ENCODE measurements at regions not wholly inside any gene's neighbourhood (a gene's known extent, or its start where the extent isn't known, plus 50 kb on each side); places are given as distances from the start of the nearest gene placed in this dataset.
A peak's percentile ranks its signal among the peaks of the same experiment; 100 is the strongest.
"Not testable (repeated sequence)": the region's sequence is repeated elsewhere in the genome, so short reads cannot be mapped to it uniquely, and the experiment has no call there.

DNA sequence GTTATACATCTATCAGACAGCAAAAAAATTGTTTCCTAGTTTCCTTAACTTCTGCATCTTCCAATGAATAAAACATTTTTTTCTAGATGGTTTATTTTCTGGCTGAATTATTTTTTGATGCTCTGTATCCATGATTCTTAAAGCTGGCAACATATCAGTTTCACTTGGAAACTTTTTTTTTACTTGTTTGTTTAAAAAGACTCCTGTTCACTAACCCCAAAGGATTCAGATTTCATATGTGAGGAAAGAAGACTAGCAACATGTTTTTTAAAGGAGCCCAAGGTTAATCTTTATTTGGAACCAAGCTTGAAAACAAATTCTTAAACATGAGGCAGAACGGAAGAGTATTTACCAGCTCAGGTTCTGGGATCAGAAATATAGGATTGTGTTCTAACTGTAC is 632.3 kb downstream of the SLITRK6 start:
- Histone ChIP-seq H3K4me1 (replicated peaks) (no peaks in the 10 kb centered on the region), H3K27me3 (replicated peaks) (no peaks in the 10 kb centered on the region), H3K9me3 (replicated peaks) (peaks cover 8% of the 10 kb centered on the region; the same call in 1 of the 2 replicates), H3K4me3 (no peak overlapping the region), H3K36me3 (no peaks in the 10 kb centered on the region), H3K27ac (no peak overlapping the region)
- no peak for DNase-seq (ENCODE audit: low read depth in 1 of 2, low spot score in 2 of 2)

DNA sequence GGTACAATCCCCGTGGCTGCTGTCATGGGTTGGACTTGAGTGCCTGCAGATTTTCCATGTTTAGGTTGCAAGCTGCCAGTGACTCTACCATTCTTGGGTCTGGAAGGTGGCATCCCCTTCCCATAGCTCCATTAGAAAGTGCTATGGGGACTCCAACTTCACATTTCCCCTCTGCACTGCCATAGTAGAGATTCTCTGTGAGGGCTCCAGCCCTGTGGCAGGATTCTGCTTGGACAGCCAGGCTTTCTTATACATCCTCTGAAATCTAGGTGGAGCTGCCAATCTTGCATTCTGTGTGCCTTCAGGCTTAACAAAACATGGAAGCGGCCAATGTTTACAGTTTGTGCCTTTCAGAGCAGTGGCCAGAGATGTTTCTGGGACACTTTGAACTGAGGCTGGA is 636.2 kb downstream of the SLITRK6 start:
- no peaks in the 10 kb centered on the region for H3K36me3 ChIP-seq
- H3K27me3 ChIP-seq (replicated peaks), result no peaks in the 10 kb centered on the region
- H3K4me3 ChIP-seq, result no peak overlapping the region
- H3K9me3 ChIP-seq (replicated peaks), result peaks cover 8% of the 10 kb centered on the region; the same call in 1 of the 2 replicates
- H3K4me1 ChIP-seq (replicated peaks), result no peaks in the 10 kb centered on the region
- H3K27ac ChIP-seq, result no peak overlapping the region
- no peak for DNase-seq (ENCODE audit: low read depth in 1 of 2, low spot score in 2 of 2)

DNA sequence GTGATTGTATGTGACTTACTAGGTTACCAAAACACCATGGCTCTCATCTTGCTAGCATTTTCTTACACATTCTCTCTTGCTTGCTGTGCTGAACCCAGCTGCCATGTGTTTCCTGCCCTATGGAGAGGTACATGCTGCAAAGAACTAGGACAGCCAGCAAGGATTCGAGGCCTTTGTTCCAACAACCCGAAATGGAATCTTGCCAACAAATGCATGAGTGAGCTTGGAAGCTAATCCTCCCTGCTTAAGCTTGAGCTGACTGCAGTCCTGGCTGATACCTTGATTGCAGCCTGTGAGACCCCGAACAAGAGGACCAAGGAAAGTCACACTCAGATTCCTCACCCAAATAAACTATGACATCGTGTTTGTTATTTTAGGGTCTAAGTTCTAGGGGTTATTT is 651.2 kb downstream of the SLITRK6 start:
- no peak overlapping the region for H3K27ac ChIP-seq
- no peaks in the 10 kb centered on the region for H3K36me3 ChIP-seq
- no peak for DNase-seq (ENCODE audit: low read depth in 1 of 2, low spot score in 2 of 2)
- no peaks in the 10 kb centered on the region; the same call in 1 of the 2 replicates for H3K27me3 ChIP-seq (replicated peaks)
- H3K4me1 ChIP-seq (replicated peaks), result no peaks in the 10 kb centered on the region
- H3K4me3 ChIP-seq, result no peak overlapping the region
- H3K9me3 ChIP-seq (replicated peaks), result no peaks in the 10 kb centered on the region

DNA sequence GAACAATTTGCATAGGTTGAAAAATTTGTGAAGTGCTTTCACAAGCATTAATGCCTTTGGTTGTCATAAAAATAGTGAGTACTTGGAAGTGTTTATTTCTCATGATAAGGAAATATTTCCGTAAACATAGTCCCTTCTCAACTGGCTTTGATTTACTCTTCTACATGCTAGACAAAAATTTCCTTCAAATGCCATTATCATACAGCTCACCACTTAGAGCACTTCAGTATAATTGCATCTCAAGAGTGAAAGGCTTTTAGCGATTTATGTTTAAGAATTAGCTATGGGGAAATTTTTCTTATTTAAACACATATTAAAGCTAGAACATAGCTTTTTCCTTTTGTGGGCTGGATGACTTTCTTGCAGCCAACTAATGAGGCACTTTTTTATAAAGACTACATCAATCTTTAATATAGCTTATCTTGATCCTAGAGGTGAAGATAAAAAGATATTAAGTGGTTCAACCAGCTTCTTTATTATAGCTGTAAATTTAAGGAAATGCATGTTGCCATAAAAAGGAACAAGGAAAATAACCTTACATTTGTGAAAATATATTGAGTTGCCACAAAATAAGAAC is 656.8 kb downstream of the SLITRK6 start:
- Histone ChIP-seq H3K36me3 (no peaks in the 10 kb centered on the region), H3K27ac (no peak overlapping the region), H3K4me3 (no peak overlapping the region), H3K27me3 (replicated peaks) (no peaks in the 10 kb centered on the region), H3K4me1 (replicated peaks) (no peaks in the 10 kb centered on the region), H3K9me3 (replicated peaks) (no peaks in the 10 kb centered on the region)
- no peak for DNase-seq (ENCODE audit: low read depth in 1 of 2, low spot score in 2 of 2)

DNA sequence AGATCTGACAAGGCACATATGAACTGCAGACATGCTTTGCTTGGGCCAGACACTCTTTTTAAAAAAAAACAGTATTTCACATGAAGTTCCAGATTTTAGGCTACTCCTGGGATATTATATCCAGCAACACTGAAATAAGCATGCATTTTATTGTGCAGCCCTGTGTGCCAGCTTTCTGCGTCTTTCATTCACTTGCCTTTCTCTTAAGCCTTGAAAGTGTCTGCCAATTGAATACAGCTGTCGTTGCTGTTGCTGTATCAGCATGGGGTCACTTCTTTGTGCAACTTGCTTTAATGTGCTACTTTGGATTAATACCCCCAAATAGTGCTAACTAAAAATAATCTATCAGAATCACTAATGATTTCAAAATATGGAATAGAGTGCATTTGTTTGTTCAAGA is 657.8 kb downstream of the SLITRK6 start:
- H3K36me3 ChIP-seq, result no peaks in the 10 kb centered on the region
- no peak overlapping the region for H3K27ac ChIP-seq
- no peaks in the 10 kb centered on the region for H3K4me1 ChIP-seq (replicated peaks)
- no peaks in the 10 kb centered on the region for H3K9me3 ChIP-seq (replicated peaks)
- DNase-seq (ENCODE audit: low read depth in 1 of 2, low spot score in 2 of 2), result no peak
- H3K4me3 ChIP-seq, result no peak overlapping the region
- H3K27me3 ChIP-seq (replicated peaks), result no peaks in the 10 kb centered on the region

DNA sequence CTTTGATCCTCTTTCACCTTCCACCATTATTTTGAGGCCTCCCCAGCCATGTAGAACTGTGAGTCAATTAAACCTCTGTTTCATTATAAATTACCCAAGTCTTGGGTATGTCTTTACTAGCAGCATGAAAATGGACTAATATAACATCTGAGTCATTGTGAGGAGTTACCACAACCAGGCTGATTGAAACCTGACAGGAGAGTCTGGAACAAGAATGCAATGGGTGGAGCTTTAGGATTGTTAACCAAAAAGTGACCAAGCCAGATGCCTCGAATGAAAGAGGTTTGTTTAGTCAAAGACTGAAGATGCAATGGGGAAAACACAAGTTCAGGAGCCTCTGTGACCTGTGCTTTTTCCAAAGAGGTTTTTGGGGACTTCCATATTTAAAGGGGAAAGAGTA is 659.0 kb downstream of the SLITRK6 start:
- Histone ChIP-seq H3K4me1 (replicated peaks) (no peaks in the 10 kb centered on the region), H3K27ac (no peak overlapping the region), H3K4me3 (no peak overlapping the region), H3K36me3 (no peaks in the 10 kb centered on the region), H3K9me3 (replicated peaks) (no peaks in the 10 kb centered on the region), H3K27me3 (replicated peaks) (no peaks in the 10 kb centered on the region)
- DNase-seq (ENCODE audit: low read depth in 1 of 2, low spot score in 2 of 2), result no peak

DNA sequence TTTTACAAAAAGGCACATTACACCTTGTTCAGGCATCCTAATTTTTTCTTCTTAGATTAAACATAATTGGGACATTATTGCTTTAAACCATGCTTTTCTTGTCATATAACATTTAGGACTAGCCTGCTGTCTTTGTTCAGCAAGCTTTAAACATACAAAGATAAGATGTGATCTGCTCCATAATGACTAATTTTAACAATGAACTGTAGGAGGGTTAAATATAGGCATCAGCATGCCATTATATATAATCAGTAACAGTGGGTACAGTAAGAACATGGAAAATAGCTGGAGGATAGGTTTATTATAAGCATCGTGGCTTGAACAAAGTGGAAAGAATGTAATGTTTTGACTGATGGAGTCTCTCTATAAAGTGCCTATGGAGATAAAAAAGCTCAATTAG is 661.7 kb downstream of the SLITRK6 start:
- Histone ChIP-seq H3K27me3 (replicated peaks) (no peaks in the 10 kb centered on the region), H3K9me3 (replicated peaks) (no peaks in the 10 kb centered on the region), H3K36me3 (no peaks in the 10 kb centered on the region), H3K4me3 (no peak overlapping the region), H3K27ac (no peak overlapping the region), H3K4me1 (replicated peaks) (no peaks in the 10 kb centered on the region)
- DNase-seq (ENCODE audit: low read depth in 1 of 2, low spot score in 2 of 2), result no peak

DNA sequence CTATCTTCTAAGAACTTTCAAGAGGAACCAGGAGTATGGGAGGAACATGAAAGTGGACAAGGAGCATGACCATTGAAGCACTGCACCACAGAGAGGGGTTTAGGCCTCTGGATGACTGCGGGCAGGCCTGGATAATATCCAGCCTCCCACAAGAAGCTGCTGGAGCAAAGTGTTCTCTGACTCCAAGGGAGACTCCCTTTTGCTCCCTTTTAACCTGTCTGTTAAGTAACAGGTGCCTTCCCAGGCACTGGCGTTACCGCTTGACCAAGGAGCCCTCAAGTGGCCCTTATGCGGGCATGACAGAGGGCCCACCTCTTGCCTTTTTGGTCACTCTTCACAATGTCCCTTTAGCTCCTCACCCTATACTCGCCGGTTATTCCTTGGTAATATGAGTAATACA is 666.2 kb downstream of the SLITRK6 start:
- Histone ChIP-seq H3K36me3 (no peaks in the 10 kb centered on the region), H3K9me3 (replicated peaks) (no peaks in the 10 kb centered on the region), H3K4me1 (replicated peaks) (no peaks in the 10 kb centered on the region), H3K4me3 (no peak overlapping the region), H3K27me3 (replicated peaks) (no peaks in the 10 kb centered on the region), H3K27ac (no peak overlapping the region)
- no peak for DNase-seq (ENCODE audit: low read depth in 1 of 2, low spot score in 2 of 2)

DNA sequence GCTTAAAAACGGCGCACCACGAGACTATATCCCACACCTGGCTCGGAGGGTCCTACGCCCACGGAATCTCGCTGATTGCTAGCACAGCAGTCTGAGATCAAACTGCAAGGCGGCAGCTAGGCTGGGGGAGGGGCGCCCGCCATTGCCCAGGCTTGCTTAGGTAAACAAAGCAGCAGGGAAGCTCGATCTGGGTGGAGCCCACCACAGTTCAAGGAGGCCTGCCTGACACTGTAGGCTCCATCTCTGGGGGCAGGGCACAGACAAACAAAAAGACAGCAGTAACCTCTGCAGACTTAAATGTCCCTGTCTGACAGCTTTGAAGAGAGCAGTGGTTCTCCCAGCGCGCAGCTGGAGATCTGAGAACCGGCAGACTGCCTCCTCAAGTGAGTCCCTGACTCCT is 675.7 kb downstream of the SLITRK6 start:
- H3K4me3 ChIP-seq; H3K27ac ChIP-seq; H3K4me1 ChIP-seq (replicated peaks); H3K36me3 ChIP-seq; DNase-seq (ENCODE audit: low read depth in 1 of 2, low spot score in 2 of 2); H3K27me3 ChIP-seq (replicated peaks); H3K9me3 ChIP-seq (replicated peaks): not testable (repeated sequence)

DNA sequence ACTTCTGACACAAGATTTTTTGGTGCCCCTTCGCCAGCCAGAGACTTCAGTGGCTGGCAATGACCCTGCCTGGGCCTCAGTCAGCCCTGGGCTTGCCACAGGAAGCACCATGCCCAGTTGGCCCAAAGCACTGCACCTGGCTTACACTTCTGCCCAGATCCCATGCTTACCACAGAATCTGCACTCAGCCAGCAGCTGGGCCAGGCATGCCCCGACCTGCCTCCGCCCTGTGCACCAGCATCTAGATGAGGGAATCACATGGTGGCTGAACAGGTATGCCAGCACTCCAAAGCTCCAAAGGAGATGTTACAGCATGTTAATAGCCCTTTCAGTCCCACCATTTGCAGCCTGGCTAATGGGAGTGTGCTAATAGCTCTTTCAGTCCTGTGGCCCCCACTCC is 690.9 kb downstream of the SLITRK6 start:
- H3K27ac ChIP-seq, result no peak overlapping the region
- peak in 1 of 2 experiments; percentile 55 for DNase-seq (ENCODE audit: low read depth in 1 of 2, low spot score in 2 of 2)
- H3K4me3 ChIP-seq, result no peak overlapping the region
- no peaks in the 10 kb centered on the region for H3K36me3 ChIP-seq
- no peaks in the 10 kb centered on the region for H3K27me3 ChIP-seq (replicated peaks)
- no peaks in the 10 kb centered on the region for H3K9me3 ChIP-seq (replicated peaks)
- no peaks in the 10 kb centered on the region for H3K4me1 ChIP-seq (replicated peaks)

DNA sequence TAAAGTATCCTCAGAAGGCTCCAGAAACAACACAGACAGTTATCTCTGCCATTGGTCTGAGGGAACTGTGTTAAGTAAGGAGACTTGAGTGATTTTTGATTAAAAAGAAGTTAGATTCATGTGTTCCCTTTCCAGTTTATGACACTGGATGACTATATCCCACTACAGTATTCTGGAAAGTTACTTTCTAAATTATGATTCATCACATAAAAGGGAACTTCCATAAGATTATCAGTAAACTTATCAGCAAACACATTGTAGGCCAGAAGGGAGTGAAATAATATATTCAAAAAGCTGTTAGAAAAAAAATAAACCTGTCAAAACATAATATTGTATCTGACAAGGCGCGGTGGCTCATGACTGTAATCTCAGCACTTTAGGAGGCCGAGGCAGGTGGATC is 700.0 kb downstream of the SLITRK6 start:
- H3K4me3 ChIP-seq, result no peak overlapping the region
- no peaks in the 10 kb centered on the region for H3K9me3 ChIP-seq (replicated peaks)
- no peaks in the 10 kb centered on the region for H3K27me3 ChIP-seq (replicated peaks)
- no peaks in the 10 kb centered on the region for H3K36me3 ChIP-seq
- H3K27ac ChIP-seq, result no peak overlapping the region
- H3K4me1 ChIP-seq (replicated peaks), result no peaks in the 10 kb centered on the region
- DNase-seq (ENCODE audit: low read depth in 1 of 2, low spot score in 2 of 2), result no peak

DNA sequence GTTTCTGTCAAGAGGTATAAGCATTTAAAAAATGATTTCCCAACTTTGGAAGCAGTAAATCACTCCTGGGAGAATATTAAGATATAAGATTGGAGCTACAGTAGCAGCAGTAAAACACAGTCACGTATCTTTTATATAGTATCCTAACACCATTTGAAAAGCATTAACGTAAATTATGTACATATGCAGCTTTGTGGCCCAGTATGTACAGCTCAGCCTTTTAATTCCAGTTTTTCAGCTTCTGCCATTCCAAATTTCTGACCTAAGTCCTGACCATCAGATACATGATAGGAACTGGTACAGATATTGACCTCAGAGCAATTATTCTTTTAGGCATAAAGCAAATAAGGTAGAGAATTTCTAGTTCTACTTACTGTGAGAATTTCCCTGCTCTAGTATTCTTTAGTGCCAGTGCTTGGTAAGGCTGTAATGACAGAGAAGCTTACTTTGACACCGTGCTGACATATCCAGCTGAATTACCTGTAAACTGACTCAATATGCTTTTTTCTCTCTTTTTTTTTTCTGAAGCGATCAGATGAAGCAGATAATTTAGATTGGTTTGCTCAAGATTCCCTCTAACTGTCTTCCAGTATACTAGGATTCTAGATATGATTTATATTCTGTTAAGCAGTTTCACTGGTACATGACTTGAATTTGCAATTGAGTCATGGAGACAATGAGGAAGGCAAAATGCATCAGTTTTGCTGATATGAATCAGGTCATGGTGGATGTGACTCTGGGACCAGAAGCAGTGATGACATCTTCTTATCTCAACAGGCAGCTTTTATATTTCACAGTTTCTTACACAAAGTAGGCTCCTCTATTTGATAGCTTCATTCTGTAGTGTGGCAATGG is 703.6 kb downstream of the SLITRK6 start:
- H3K27ac ChIP-seq, result no peak overlapping the region
- H3K36me3 ChIP-seq, result no peaks in the 10 kb centered on the region
- H3K4me1 ChIP-seq (replicated peaks), result no peaks in the 10 kb centered on the region

DNA sequence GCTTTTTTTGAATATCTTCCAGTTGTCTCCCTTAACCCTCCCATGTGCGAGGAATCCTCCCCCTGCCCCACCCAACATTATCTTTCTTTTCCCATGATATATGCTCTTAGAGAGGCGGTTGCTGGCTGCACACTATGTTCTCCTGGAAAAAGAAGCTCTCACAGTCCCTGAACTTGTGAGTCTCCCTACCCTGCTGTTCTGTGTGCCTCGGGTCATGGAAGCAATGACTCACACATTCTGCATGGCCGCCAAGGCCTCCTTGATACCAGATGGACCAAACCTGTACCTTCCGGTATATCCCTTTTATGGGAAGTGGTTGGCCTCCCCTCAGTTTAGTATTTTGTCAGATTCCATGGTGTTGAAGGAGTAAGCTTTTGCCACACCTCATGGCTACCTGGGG is 705.4 kb downstream of the SLITRK6 start:
- H3K9me3 ChIP-seq (replicated peaks), result no peaks in the 10 kb centered on the region
- H3K4me1 ChIP-seq (replicated peaks), result no peaks in the 10 kb centered on the region
- H3K4me3 ChIP-seq, result no peak overlapping the region
- no peaks in the 10 kb centered on the region for H3K27me3 ChIP-seq (replicated peaks)
- DNase-seq (ENCODE audit: low read depth in 1 of 2, low spot score in 2 of 2), result no peak
- H3K36me3 ChIP-seq, result no peaks in the 10 kb centered on the region
- no peak overlapping the region for H3K27ac ChIP-seq

More for the DNA sequence above, 703.6 kb downstream of the SLITRK6 start:
- no peak for DNase-seq (ENCODE audit: low read depth in 1 of 2, low spot score in 2 of 2)
- no peaks in the 10 kb centered on the region for H3K9me3 ChIP-seq (replicated peaks)
- H3K4me3 ChIP-seq, result no peak overlapping the region
- H3K27me3 ChIP-seq (replicated peaks), result no peaks in the 10 kb centered on the region

DNA sequence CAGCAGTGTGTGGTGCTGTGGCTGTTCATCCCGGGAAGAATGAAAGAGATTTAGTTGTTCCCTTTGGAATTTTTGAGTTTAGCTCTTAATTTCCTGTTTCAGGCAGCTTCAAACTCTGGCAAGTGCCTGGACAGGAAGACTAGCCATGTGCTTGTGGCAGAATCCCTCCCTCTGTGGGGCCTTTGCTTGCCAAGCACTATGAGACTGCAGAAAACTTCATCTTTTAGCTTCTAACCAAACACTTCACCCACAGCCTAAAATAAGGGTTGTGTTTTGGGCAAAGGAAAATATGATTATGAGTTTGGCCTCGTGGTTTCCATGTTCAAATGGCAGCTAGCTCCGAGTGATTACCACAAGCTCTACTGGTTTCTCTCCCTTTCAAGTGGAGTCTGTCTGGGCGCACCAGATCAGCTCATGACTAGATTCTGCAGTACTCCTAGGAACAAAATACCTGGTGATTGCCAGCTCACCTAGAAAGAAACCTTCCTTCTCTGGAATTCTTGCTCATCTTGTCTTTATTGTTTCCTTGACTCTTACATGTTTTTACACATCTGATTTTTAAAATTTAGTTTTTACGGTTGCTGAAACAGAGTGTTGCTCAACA is 707.5 kb downstream of the SLITRK6 start:
- no peak for DNase-seq (ENCODE audit: low read depth in 1 of 2, low spot score in 2 of 2)
- Histone ChIP-seq H3K27me3 (replicated peaks) (no peaks in the 10 kb centered on the region), H3K9me3 (replicated peaks) (no peaks in the 10 kb centered on the region), H3K27ac (no peak overlapping the region), H3K4me3 (no peak overlapping the region), H3K36me3 (no peaks in the 10 kb centered on the region), H3K4me1 (replicated peaks) (no peaks in the 10 kb centered on the region)
